HEK293 (cell line): ENCODE measurements at regions not wholly inside any gene's neighbourhood (a gene's known extent, or its start where the extent isn't known, plus 50 kb on each side); places are given as distances from the start of the nearest gene placed in this dataset.

Source experiments
- CTCF ChIA-PET: fragments of 350-600 bp; formaldehyde crosslinking; extraction: SDS; loops from one replicate; lab custom pipeline; 2021; ENCODE audit warnings: antibody characterized with exemption; lab: Yijun Ruan, JAX
- POLR2A ChIA-PET: fragments of 300-600 bp; formaldehyde crosslinking; extraction: SDS; loops from one replicate; lab custom pipeline; 2020; ENCODE audit warnings: antibody characterized with exemption, inconsistent platforms; lab: Yijun Ruan, JAX
- H3K27ac ChIP-seq: fragments of 200-500 bp; sonication (Bioruptor generic); 2 replicates; pipeline ENCODE4 v1.5.1; 2014; ENCODE audit warnings: low read depth, low read length, control low read depth, inconsistent platforms; ENCODE audit errors: extremely low read depth
- H3K36me3 ChIP-seq, 2 experiments: fragments of 200-500 bp in 1 of 2; sonication (Bioruptor generic) in 1 of 2; 1 replicate in 1 of 2; 2 replicates in 1 of 2; pipeline ENCODE4 v1.5.1; 2014 to 2017; ENCODE audit warnings: inconsistent platforms in 2 of 2, low read length in 2 of 2; ENCODE audit not compliant: control insufficient read depth in 2 of 2, insufficient read depth in 1 of 2
- H3K4me1 ChIP-seq: fragments of 200-500 bp; sonication (Bioruptor generic); 2 replicates; pipeline ENCODE4 v1.5.1; 2014; ENCODE audit warnings: mild to moderate bottlenecking, low read length, inconsistent platforms; ENCODE audit not compliant: control insufficient read depth, insufficient read depth
- H3K4me3 ChIP-seq: 2 replicates; pipeline ENCODE4 v1.5.1; 2011; ENCODE audit warnings: low read depth, mild to moderate bottlenecking, control low read depth, low read length, moderate library complexity
- H3K9me3 ChIP-seq: fragments of 200-500 bp; sonication (Bioruptor generic); 2 replicates; pipeline ENCODE4 v1.5.1; 2014; ENCODE audit warnings: low read depth, low read length, inconsistent platforms; ENCODE audit not compliant: control insufficient read depth, insufficient read depth
- ATF2 ChIP-seq: fragments of 450-650 bp; formaldehyde crosslinking; IDR thresholded peaks from 2 replicates; pipeline ENCODE4 v1.5.1; 2016; ENCODE audit warnings: missing biosample characterization, missing genetic modification characterization, low read depth
- EGR2 ChIP-seq: fragments of 450-650 bp; formaldehyde crosslinking; IDR thresholded peaks from 2 replicates; pipeline ENCODE4 v1.5.1; 2016; ENCODE audit warnings: low read depth, missing biosample characterization, missing genetic modification characterization
- GLIS2 ChIP-seq: fragments of 450-650 bp; formaldehyde crosslinking; IDR thresholded peaks from 2 replicates; pipeline ENCODE4 v1.5.1; 2016; ENCODE audit warnings: missing biosample characterization, missing genetic modification characterization
- PRDM1 ChIP-seq: fragments of 450-650 bp; formaldehyde crosslinking; IDR thresholded peaks from 2 replicates; pipeline ENCODE4; 2016; ENCODE audit warnings: missing biosample characterization, missing genetic modification characterization
- PRDM6 ChIP-seq: fragments of 450-650 bp; formaldehyde crosslinking; IDR thresholded peaks from 2 replicates; pipeline ENCODE4 v1.5.1; 2017; ENCODE audit warnings: missing biosample characterization, missing genetic modification characterization
- SCRT1 ChIP-seq: fragments of 450-650 bp; formaldehyde crosslinking; IDR thresholded peaks from 2 replicates; pipeline ENCODE4 v1.5.1; 2016; ENCODE audit warnings: missing biosample characterization, missing genetic modification characterization, borderline replicate concordance
- ZNF157 ChIP-seq: fragments of 450-650 bp; formaldehyde crosslinking; IDR thresholded peaks from 2 replicates; pipeline ENCODE4 v1.5.1; 2016; ENCODE audit warnings: missing biosample characterization, missing genetic modification characterization
- ZNF2 ChIP-seq: fragments of 450-650 bp; formaldehyde crosslinking; IDR thresholded peaks from 2 replicates; pipeline ENCODE4 v1.5.1; 2016; ENCODE audit warnings: missing biosample characterization, missing genetic modification characterization
- ZNF221 ChIP-seq: fragments of 450-650 bp; formaldehyde crosslinking; IDR thresholded peaks from 2 replicates; pipeline ENCODE4 v1.5.1; 2017; ENCODE audit warnings: missing biosample characterization, missing genetic modification characterization, borderline replicate concordance
- ZNF23 ChIP-seq: fragments of 450-650 bp; formaldehyde crosslinking; IDR thresholded peaks from 2 replicates; pipeline ENCODE4 v1.5.1; 2016; ENCODE audit warnings: missing biosample characterization, missing genetic modification characterization, borderline replicate concordance
- ZNF362 ChIP-seq: fragments of 450-650 bp; formaldehyde crosslinking; IDR thresholded peaks from 2 replicates; pipeline ENCODE4 v1.5.1; 2016; ENCODE audit warnings: missing biosample characterization, missing genetic modification characterization
- ZNF423 ChIP-seq: fragments of 450-650 bp; formaldehyde crosslinking; IDR thresholded peaks from 2 replicates; pipeline ENCODE4 v1.5.1; 2016; ENCODE audit warnings: missing biosample characterization, missing genetic modification characterization
- ZNF513 ChIP-seq: fragments of 450-650 bp; IDR thresholded peaks from 2 replicates; pipeline ENCODE4 v1.5.1; 2018; ENCODE audit warnings: missing biosample characterization, missing genetic modification characterization
- ZNF561 ChIP-seq: fragments of 450-650 bp; IDR thresholded peaks from 2 replicates; pipeline ENCODE4 v1.5.1; 2018; ENCODE audit warnings: missing biosample characterization, missing genetic modification characterization, borderline replicate concordance
- ZNF624 ChIP-seq: fragments of 450-650 bp; formaldehyde crosslinking; IDR thresholded peaks from 2 replicates; pipeline ENCODE4 v1.5.1; 2017; ENCODE audit warnings: missing biosample characterization, missing genetic modification characterization
- ZNF664 ChIP-seq: fragments of 450-650 bp; formaldehyde crosslinking; IDR thresholded peaks from 2 replicates; pipeline ENCODE4 v1.5.1; 2016; ENCODE audit warnings: missing biosample characterization, missing genetic modification characterization
- ZNF677 ChIP-seq: fragments of 450-650 bp; IDR thresholded peaks from 2 replicates; pipeline ENCODE4 v1.5.0; 2018; ENCODE audit warnings: missing biosample characterization, mild to moderate bottlenecking, missing genetic modification characterization, moderate library complexity
- ZNF707 ChIP-seq: fragments of 450-650 bp; formaldehyde crosslinking; IDR thresholded peaks from 2 replicates; pipeline ENCODE4 v1.5.1; 2016; ENCODE audit warnings: missing biosample characterization, missing genetic modification characterization
- ZNF777 ChIP-seq: fragments of 450-650 bp; formaldehyde crosslinking; IDR thresholded peaks from 2 replicates; pipeline ENCODE4 v1.5.1; 2017; ENCODE audit warnings: missing biosample characterization, missing genetic modification characterization, borderline replicate concordance
- ZSCAN30 ChIP-seq: fragments of 450-650 bp; IDR thresholded peaks from 2 replicates; pipeline ENCODE4 v1.5.1; 2018; ENCODE audit warnings: missing biosample characterization, mild to moderate bottlenecking, missing genetic modification characterization, moderate library complexity
- TF ChIP-seq, protein P1 (sequence below): fragments of 450-650 bp; formaldehyde crosslinking; IDR thresholded peaks from 2 replicates; pipeline ENCODE4 v1.5.1; 2017; ENCODE audit warnings: missing biosample characterization, missing genetic modification characterization
- TF ChIP-seq, protein P2 (sequence below): fragments of 450-650 bp; formaldehyde crosslinking; IDR thresholded peaks from 2 replicates; pipeline ENCODE4 v1.5.1; 2016; ENCODE audit warnings: missing biosample characterization, missing genetic modification characterization, low read depth

DNA sequence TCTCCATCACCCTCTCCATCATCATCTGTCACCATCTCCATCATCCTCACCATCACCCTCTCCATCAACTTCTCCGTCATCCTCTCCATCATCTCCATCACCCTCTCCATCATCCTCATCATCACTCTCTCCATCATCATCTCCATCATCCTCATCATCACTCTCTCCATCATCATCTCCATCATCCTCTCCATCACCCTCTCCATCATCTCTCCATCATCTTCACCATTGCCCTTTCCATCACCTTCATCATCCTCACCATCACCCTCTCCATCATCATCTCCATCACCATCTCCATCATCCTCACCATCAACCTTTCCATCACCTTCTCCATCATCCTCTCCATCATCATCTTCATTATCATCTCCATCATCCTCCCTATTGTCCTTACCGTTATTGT, 565.5 kb upstream of the SGCD start:
- ChIA-PET CTCF (no interaction called here), POLR2A (no interaction called here)
- H3K9me3 ChIP-seq = no peaks in the 10 kb centered on the region
- no peak overlapping the region for H3K27ac ChIP-seq
- no peak overlapping the region for H3K4me3 ChIP-seq
- no peaks in the 10 kb centered on the region for H3K36me3 ChIP-seq
- no peaks in the 10 kb centered on the region for H3K4me1 ChIP-seq
- TF ChIP-seq ZNF423 (tag by site-specific recombination) (no peak), PRDM6 (no peak), ZNF513 (peak; percentile 84)
- TF ChIP-seq, protein P1, sequence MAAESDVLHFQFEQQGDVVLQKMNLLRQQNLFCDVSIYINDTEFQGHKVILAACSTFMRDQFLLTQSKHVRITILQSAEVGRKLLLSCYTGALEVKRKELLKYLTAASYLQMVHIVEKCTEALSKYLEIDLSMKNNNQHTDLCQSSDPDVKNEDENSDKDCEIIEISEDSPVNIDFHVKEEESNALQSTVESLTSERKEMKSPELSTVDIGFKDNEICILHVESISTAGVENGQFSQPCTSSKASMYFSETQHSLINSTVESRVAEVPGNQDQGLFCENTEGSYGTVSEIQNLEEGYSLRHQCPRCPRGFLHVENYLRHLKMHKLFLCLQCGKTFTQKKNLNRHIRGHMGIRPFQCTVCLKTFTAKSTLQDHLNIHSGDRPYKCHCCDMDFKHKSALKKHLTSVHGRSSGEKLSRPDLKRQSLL (tag by site-specific recombination) = peak; percentile 99

GRCh38 chr5:155765715-155766114, 561.2 kb upstream of the SGCD start:
- H3K9me3 ChIP-seq = no peaks in the 10 kb centered on the region
- POLR2A ChIA-PET = no interaction called here
- H3K4me1 ChIP-seq = no peaks in the 10 kb centered on the region
- H3K4me3 ChIP-seq = no peak overlapping the region
- no peak overlapping the region for H3K27ac ChIP-seq
- H3K36me3 ChIP-seq = no peaks in the 10 kb centered on the region
- CTCF ChIA-PET = no interaction called here
- TF ChIP-seq EGR2 (no peak), ZNF777 (no peak), ZNF677 (tag by site-specific recombination) (no peak), ZNF362 (tag by site-specific recombination) (no peak), PRDM1 (tag by site-specific recombination) (no peak), ZNF624 (tag by site-specific recombination) (no peak), GLIS2 (tag by site-specific recombination) (no peak), ZNF561 (no peak), ZNF2 (tag by site-specific recombination) (no peak), ZNF664 (tag by site-specific recombination) (no peak), ZNF707 (tag by site-specific recombination) (no peak), SCRT1 (no peak), ZNF23 (tag by site-specific recombination) (no peak), ZSCAN30 (no peak), ZNF221 (no peak), ZNF157 (no peak), ATF2 (tag by site-specific recombination) (no peak)
- TF ChIP-seq, protein P1 (tag by site-specific recombination) = no peak
- TF ChIP-seq, protein P2, sequence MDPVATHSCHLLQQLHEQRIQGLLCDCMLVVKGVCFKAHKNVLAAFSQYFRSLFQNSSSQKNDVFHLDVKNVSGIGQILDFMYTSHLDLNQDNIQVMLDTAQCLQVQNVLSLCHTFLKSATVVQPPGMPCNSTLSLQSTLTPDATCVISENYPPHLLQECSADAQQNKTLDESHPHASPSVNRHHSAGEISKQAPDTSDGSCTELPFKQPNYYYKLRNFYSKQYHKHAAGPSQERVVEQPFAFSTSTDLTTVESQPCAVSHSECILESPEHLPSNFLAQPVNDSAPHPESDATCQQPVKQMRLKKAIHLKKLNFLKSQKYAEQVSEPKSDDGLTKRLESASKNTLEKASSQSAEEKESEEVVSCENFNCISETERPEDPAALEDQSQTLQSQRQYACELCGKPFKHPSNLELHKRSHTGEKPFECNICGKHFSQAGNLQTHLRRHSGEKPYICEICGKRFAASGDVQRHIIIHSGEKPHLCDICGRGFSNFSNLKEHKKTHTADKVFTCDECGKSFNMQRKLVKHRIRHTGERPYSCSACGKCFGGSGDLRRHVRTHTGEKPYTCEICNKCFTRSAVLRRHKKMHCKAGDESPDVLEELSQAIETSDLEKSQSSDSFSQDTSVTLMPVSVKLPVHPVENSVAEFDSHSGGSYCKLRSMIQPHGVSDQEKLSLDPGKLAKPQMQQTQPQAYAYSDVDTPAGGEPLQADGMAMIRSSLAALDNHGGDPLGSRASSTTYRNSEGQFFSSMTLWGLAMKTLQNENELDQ = no peak
